GM18909 (cell line): ENCODE measurements at regions not wholly inside any gene's neighbourhood (a gene's known extent, or its start where the extent isn't known, plus 50 kb on each side); places are given as distances from the start of the nearest gene placed in this dataset.
"Not testable (repeated sequence)": the region's sequence is repeated elsewhere in the genome, so short reads cannot be mapped to it uniquely, and the experiment has no call there.

Source experiments
- ATAC-seq: cut with Tn5 transposase; IDR thresholded peaks from one replicate; pipeline ENCODE4 v1.9.1; 2021; ENCODE audit warnings: mild to moderate bottlenecking; ENCODE audit not compliant: unreplicated experiment, poor library complexity

DNA sequence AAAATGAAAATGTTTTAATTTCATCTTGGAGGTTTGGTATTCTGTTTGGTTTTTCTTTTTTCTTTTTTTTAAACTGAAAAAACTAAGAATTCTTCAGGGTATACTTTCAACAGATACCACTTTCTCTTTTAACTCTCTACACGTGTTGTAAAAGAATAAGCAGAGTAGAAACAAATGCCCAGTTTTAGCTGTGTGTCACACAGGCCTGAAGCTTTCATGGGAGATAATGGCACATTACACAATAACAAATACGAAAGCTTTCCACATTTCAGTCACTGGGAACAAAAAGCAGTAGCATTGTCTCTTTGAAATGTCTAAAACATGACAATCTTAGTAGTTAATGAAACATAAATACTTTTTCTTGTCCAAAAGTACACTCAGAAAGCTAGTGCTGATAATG lies 818.5 kb downstream of the TBL1XR1 start:
- ATAC-seq: no peak

DNA sequence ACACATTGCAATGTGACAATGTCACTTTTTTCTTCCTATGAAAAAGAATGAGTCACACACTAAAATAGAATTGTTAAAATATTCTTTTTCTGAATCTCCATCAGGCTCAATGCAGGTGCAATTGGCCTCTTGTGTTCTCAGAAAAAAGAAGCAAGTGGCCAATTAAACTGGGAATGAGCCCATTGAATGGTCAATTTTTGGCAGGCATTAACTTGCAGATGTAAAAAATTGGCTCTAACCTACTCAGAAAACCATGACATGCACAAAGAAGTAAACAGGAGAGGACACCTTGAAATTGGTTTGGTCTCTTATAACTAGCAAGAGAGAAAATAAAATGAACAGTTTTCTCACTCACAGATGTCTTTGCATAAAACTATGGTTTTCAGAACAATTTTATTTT lies 820.8 kb downstream of the TBL1XR1 start:
- ATAC-seq: no peak

DNA sequence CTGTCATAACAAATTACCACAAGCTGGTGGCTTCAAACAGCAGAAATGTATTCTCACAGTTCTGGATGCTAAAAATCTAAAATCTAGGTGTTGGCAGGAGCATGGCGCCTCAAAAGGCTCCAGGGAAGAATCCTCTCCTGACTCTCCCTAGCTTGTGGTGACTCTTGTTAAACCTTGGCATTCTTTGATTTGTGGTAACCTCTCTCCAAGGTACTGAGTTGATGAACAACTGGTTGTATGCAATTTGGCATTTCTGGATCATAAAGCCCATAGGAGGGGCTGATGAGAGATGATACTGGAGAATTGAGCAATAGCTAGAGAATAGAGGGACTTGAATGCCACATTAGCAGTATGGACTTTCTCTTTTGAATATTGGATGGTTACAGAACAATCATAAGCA lies 821.8 kb downstream of the TBL1XR1 start:
- no peak for ATAC-seq

DNA sequence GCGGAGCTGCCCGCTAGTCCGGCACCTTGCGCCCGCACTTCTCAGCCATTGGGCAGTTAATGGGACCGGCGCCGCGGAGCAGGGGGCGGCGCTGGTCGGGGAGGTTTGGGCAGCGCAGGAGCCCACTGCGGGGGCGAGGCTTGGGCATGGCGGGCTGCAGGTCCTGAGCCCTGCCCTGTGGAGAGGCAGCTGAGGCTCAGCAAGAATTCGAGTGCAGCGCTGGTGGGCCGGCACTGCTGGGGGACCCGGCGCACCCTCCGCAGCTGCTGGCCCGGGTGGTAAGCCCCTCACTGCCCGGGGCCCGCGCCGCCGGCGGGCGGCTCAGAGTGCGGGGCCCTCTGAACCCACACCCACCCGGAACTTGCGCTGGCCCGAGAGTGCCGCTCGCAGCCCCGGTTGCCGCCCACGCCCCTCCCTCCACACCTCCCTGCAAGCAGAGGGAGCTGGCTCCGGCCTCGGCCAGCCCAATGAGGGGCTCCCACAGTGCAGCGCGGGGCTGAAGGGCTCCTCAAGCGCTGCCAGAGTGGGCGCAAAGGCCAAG lies 835.0 kb downstream of the TBL1XR1 start:
- no peak for ATAC-seq

DNA sequence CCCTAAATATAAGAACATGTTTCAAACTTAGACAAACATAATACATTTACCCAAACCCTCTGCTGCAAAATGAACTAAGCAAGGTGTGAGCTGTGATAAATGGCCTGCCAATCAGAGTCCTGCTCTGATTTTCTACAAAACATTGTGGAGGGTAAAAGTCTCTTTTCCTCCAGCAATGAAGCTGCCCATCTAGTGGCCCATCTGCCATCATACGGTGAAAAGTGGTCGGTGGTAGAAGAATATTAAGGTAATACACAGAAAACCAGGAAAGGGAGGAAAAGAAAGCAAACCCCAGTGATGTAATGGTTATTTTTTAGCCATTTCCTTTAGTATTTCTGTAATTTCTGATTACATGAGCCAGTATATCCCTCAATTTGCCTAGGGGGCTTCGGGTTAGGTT lies 838.1 kb downstream of the TBL1XR1 start:
- ATAC-seq: no peak

DNA sequence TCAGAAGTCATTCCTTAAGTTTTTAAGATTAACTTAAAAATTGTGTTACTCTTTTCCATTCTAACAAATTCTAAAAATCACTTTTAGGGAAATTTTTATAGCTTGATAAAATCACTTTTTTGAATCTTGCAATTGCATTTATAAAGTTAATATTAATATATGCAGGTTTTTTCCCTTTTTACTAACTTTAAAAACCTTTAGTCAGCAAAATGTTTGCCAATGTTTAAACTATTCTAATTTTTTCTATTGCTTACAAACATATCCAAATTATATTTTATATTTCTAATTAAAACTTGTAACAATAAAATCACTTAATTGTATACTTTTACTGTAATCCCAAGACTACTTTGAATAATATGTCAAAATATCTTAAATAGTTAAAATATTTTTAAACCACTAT lies 839.4 kb downstream of the TBL1XR1 start:
- ATAC-seq: no peak

DNA sequence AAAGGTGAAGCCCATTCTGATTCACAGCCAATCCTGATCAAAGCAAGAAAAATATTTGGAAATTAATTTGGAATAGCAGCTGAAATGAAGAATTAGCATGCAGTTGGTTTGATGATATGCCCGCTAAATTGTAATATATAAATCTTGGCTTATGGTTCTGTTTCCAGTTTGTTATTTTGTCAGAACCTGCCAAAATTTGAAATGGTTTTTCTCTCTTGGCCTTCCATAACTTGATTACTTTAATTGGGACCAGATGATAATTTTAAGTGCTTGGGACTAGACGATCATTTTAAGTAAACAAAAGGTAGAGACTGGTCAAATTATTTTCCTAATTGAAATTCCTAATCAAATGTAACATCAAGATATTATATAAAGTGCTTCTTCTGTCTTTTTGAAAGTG lies 842.4 kb downstream of the TBL1XR1 start:
- ATAC-seq: no peak

DNA sequence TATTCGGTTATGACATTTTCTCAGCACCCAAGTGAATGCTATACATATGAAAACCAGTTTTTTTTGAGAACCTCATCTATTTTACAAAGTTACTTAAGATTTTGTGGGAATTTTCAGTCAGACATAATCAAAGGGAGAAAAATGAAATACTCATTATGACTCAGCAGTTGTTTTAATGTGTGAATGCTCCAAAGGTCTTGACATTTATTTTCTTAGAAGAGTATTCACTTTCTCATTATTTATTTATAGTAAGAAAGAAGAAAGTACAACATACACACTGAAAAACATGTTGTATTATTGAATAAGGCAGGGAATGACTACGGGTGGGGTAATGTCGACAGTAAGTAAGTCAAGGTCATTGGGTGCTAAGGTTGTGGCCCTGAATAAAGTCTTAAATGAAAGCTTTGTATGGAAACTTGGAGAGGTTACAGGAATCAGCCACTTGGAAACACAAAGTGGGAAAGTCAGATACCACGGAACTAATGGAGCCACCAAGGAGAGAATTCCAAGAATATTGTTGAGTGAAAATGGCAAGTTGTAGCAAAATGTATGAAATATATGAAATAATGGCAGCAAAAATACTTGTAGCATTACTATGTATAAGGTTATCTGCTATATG lies 844.5 kb downstream of the TBL1XR1 start:
- ATAC-seq: no peak

DNA sequence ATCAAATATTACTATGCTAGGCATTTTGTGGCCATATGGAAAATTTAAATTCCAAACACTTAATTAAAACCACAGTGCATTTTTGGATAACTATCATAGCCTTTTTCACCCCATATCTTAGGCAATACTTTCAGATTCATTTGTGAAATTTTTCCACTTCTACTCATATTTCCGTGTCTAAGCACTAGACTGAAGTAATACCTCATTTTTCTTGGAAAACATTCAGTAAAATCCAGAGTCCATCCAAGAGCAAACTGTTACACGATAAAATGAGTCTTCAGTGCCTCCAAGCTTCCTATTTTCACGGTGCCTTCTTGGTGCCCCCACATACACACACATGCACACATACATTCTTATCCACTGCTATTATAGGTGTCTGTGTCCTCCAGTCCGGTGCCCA lies 845.9 kb downstream of the TBL1XR1 start:
- ATAC-seq: no peak

DNA sequence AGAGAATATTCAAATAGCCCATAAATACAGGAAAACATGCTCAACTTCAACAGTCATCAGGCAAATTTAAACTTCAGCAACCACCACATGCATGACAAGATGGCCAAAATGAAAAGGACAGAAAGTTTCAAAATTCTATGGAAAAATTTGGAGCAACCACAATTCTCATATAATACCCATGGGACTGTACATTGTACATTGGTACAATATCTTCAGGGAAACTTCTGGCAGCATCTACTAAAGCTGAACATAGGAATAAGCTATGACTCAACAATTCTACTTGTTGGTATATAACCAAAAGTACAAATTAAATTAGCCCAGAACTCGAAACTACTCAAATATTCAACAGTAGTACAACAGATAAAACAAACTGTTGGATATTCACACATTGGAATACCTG lies 847.6 kb downstream of the TBL1XR1 start:
- no peak for ATAC-seq

DNA sequence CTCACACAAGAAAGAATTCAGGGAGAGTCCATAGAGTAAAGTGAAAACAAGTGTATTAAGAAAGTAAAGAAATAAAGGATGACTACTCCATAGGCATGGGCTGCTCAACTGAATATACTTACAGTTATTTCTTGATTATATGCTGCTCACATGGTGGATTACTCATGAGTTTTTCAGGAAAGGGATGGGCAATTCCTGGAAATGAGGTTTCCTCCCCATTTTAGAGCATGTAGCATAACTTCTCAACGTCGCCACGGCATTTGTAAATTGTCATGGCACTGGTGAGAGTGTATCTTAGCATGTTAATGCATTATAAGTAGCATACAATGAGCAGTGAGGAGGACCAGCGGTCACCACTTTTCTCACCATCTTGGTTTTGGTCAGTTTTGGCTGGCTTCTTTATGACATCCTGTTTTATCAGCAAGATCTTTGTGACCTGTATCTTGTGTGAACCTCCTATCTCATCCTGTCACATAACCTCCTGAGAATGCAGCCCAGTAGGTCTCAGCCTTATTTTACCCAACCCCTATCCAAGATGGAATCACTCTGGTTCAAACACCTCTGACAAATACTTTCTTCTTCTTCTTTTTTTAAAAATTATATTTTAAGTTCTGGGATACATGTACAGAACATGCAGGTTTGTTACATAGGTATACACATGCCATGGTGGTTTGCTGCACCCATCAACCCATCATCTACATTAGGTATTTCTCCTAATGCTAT lies 849.7 kb downstream of the TBL1XR1 start:
- no peak for ATAC-seq

DNA sequence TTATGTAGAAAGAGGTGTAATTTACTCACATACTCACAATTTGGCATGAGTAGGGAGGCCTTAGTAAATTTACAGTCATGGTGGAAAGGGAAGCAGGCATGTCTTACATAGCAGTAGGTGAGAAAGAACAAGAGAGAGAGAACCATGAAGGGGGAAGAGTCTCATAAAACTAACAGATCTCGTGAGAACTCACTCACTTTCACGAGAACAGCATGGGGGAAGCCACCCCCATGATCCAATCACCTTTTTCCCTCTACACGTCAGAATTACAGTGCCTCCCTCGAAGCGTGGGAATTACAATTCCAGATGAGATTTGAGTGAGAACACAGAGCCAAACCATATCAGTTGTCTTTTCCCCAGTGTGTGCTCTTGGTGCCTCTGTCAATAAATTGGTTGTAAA lies 855.3 kb downstream of the TBL1XR1 start:
- no peak for ATAC-seq

DNA sequence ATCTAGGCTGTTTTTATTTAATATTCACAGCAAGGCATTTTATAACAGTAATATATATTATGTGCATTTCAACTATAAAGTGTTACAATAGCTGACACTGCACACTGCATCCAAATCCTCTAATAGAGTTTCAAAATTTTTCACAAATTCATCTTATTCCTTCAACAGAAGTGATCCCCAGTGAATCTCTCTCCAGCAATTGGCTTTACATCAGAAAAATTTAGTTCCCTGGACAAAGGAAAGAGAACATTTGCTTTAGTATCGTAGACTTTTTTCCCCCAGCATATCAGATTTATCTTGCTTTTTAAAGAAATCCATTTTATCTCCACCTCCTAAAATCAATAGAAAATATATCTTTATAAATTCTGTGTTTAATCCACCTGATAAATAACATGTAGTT lies 868.6 kb downstream of the TBL1XR1 start:
- ATAC-seq: no peak

DNA sequence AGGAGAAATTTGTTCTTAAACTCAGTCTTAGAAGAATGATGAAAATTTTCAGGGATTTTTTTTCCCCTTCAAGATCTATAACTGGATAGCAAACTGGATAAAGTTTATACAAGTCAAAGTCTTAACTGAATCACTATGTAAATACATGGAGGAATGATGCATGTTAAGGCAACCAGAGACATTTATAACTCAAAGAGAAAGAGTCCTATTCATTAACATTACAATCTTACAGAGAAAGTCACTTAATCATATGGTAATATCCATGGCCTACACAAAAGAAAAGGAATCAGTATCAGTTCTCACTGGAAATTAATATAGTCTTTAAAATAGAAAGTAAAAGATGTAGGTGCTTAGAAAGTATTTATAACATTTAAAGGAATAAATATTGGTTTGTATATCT lies 869.1 kb downstream of the TBL1XR1 start:
- no peak for ATAC-seq

DNA sequence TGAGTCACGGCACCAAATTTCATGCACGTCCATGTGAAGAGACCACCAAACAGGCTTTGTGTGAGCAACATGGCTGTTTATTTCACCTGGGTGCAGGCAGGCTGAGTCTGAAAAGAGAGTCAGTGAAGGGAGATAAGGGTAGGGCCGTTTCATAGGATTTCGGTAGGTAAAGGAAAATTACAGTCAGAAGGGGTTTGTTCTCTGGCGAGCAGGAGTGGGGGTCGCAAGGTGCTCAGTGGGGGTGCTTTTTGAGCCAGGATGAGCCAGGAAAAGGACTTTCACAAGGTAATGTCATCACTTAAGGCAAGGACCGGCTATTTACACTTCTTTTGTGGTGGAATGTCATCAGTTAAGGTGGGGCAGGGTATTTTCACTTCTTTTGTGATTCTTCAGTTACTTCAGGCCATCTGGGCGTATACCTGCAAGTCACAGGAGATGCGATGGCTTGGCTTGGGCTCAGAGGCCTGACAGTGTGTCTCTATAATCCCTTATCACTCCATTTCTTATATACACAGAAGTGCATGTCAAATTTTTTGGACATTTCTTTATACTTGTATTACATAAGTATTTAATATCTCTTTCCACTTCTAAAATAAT lies 870.3 kb downstream of the TBL1XR1 start:
- ATAC-seq: not testable (repeated sequence)

DNA sequence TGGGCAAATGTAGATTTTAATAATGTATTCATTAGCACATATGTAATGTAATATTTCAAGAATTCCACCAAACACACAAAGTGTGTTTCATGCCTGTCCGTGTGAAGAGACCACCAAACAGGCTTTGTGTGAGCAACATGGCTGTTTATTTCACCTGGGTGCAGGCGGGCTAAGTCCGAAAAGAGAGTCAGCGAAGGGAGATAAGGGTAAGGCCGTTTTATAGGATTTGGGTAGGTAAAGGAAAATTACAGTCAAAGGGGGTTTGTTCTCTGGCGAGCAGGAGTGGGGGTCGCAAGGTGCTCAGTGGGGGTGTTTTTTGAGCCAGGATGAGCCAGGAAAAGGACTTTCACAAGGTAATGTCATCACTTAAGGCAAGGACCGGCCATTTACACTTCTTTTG lies 875.8 kb downstream of the TBL1XR1 start:
- ATAC-seq: not testable (repeated sequence)

DNA sequence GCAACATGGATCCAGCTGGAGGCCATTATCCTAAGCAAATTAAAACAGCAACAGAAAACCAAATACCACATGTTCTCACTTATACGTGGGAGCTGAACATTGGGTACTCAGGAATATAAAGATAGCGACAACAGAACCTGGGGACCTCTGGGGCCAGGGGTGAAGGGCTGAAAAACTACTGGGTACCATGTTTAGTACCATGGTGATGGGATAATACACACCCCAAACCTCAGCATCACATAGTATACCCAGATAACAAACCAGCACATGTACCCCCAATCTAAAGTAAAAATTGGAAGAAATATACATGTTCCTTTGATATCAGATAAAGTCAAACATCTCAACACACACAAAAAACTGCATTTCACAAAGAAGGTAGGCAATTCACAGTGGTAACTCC lies 876.2 kb downstream of the TBL1XR1 start:
- no peak for ATAC-seq

DNA sequence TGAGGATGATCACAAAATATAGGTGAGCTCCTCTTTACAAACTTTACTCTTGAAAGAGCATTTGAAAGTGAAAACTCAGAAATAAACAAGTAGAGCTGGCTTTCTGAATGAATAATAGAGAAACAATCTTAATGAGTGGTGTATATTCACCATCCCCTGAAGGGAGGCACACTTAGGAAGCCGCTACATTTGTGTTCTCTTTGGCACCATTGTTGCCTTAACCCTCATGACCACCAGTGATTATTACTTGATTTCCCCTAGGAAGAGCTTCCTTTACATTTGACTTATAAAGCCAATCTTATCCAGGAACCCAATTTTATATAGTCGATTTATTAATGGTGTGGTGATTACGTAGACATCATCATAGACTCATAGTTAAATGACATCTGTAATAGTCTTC lies 883.9 kb downstream of the TBL1XR1 start:
- ATAC-seq: no peak

DNA sequence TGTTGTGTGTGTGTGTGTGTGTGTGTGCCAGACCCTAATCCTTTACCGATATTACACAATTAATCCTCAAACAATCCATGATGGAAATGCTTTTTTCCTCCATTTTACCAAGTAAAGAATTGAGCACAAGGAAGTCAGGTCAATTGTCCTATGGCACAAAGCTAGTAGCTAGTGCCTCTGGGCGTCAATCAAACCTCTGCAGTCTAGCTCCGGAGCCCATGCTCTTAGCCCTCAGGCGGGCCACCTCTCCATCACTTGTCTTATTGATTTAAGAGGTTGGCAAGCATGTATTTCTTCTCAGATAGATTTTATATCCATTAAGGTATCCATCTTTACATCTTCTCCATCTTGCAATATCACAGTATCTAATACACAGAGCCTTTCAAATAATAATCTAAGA lies 886.6 kb downstream of the TBL1XR1 start:
- no peak for ATAC-seq

DNA sequence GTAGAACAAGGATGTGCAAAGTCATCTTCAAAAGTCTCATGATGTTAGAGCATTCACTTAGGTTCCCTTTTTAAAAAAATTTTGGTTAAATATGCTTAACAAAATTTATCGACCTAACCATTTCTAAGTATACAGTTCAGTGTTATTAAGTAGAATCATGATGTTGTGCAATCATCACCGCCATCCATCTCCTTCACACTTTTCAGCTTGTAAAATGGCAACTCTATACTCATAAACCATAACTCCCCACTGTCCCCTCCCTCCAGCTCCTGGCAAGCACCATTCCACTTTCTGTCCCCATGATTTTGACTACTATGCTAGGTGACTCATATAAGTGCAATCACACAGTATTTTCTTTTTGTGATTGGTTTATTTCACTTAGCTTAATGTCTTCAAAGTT lies 895.0 kb downstream of the TBL1XR1 start:
- ATAC-seq: no peak

DNA sequence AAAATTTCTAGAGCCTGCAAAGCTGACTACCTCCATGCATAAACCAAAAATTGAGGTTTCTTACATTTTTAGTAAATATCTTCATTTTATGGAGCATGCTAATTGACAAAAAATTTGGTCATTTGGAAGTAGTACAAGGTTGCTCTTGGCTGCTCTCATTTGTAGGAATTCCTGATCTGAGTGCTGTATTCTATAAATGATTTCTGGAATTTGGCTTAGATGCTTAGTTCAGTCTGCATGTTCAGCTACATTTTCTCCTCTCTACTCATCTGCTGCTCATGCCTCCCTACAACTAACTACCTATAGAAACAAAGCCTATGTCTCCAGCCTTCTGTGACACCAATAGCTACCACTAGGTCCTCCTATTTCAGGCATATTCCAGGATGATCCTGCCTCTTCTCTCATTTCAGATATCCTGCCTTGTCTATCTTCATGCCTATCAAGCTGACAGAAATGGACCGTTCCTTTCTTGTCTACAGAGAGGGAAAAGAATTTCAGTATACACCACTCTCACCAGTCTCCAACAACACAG lies 901.1 kb downstream of the TBL1XR1 start:
- ATAC-seq: no peak
